Parathyroid adenoma (tissue), 2 donors: ENCODE measurements at regions not wholly inside any gene's neighbourhood (a gene's known extent, or its start where the extent isn't known, plus 50 kb on each side); places are given as distances from the start of the nearest gene placed in this dataset.

ENCODE experiments used
- H2AFZ ChIP-seq: fragments of 300-600 bp; sonication (generic); one replicate; pipeline ENCODE4 v1.7.0; 2017; ENCODE audit warnings: antibody characterized with exemption, mild to moderate bottlenecking
- H3K27ac ChIP-seq: fragments of 300-600 bp; sonication (generic); one replicate; pipeline ENCODE4 v1.7.0; 2017
- H3K27me3 ChIP-seq: fragments of 300-600 bp; sonication (generic); one replicate; pipeline ENCODE4 v1.7.0; 2017; ENCODE audit warnings: low read length; ENCODE audit not compliant: control insufficient read depth, insufficient read depth
- H3K36me3 ChIP-seq: fragments of 300-600 bp; sonication (generic); one replicate; pipeline ENCODE4 v1.7.0; 2017; ENCODE audit warnings: low read length; ENCODE audit not compliant: control insufficient read depth, insufficient read depth
- H3K4me1 ChIP-seq: fragments of 300-600 bp; sonication (generic); one replicate; pipeline ENCODE4 v1.7.0; 2017; ENCODE audit warnings: control low read depth
- H3K4me2 ChIP-seq: fragments of 300-600 bp; sonication (generic); one replicate; pipeline ENCODE4 v1.7.0; 2017; ENCODE audit warnings: low read length
- H3K4me3 ChIP-seq: fragments of 300-600 bp; sonication (generic); one replicate; pipeline ENCODE4 v1.7.0; 2017; ENCODE audit warnings: low read depth, low read length
- H3K79me2 ChIP-seq: fragments of 300-600 bp; sonication (generic); one replicate; pipeline ENCODE4 v1.7.0; 2017; ENCODE audit warnings: control low read depth
- H3K9ac ChIP-seq: fragments of 300-600 bp; sonication (generic); one replicate; pipeline ENCODE4 v1.7.0; 2017; ENCODE audit warnings: mild to moderate bottlenecking
- H3K9me3 ChIP-seq: fragments of 300-600 bp; sonication (generic); one replicate; pipeline ENCODE4 v1.7.0; 2017; ENCODE audit warnings: low read length; ENCODE audit not compliant: control insufficient read depth
- CTCF ChIP-seq: fragments of 300-600 bp; sonication (generic); IDR thresholded peaks from one replicate; pipeline ENCODE4 v1.7.0; 2017; ENCODE audit warnings: antibody characterized with exemption, mild to moderate bottlenecking
- donor health status: primary hyperparathyroidism.

GRCh38 chr17:79338152-79338551 is 263.5 kb downstream of the ENGASE start:
- Histone ChIP-seq H3K27me3 (no peaks in the 10 kb centered on the region), H3K27ac (no peak overlapping the region), H3K9ac (no peak overlapping the region), H3K9me3 (no peaks in the 10 kb centered on the region), H3K4me1 (no peaks in the 10 kb centered on the region), H3K4me2 (no peak overlapping the region), H3K4me3 (no peak overlapping the region), H3K79me2 (no peaks in the 10 kb centered on the region), H3K36me3 (no peaks in the 10 kb centered on the region), H2AFZ (no peak overlapping the region)
- no peak for TF ChIP-seq CTCF

GRCh38 chr17:79337053-79337452 is 262.4 kb downstream of the ENGASE start:
- H3K27me3 ChIP-seq: no peaks in the 10 kb centered on the region
- TF ChIP-seq CTCF: no peak
- no peak overlapping the region for H3K9ac ChIP-seq
- no peaks in the 10 kb centered on the region for H3K9me3 ChIP-seq
- no peak overlapping the region for H3K4me3 ChIP-seq
- no peak overlapping the region for H3K4me2 ChIP-seq
- H3K79me2 ChIP-seq: no peaks in the 10 kb centered on the region
- no peaks in the 10 kb centered on the region for H3K4me1 ChIP-seq
- H2AFZ ChIP-seq: no peak overlapping the region
- no peak overlapping the region for H3K27ac ChIP-seq
- no peaks in the 10 kb centered on the region for H3K36me3 ChIP-seq

DNA sequence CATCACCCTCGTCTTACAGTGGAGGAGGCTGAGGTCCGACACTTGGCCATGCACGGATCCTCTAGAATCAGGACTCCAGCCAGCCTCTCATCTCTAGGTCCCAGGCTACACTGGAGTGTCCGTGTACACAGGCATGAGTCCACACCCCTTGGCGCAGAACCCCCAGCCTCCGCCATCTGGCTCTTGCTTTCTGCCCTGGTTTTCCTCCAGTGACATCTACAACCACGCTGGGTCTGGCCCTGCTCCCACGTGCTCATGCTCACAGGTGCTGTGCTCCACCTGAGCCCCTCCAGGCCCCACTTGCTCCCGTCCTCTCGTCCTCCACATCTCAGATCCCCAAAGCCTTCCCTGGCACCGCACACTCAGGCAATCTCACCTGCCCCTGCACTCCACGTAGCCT is 260.8 kb downstream of the ENGASE start:
- no peak overlapping the region for H3K4me2 ChIP-seq
- H3K4me3 ChIP-seq: no peak overlapping the region
- no peak overlapping the region for H2AFZ ChIP-seq
- no peak for TF ChIP-seq CTCF
- H3K27ac ChIP-seq: no peak overlapping the region
- no peaks in the 10 kb centered on the region for H3K36me3 ChIP-seq
- H3K4me1 ChIP-seq: no peaks in the 10 kb centered on the region
- no peaks in the 10 kb centered on the region for H3K9me3 ChIP-seq
- H3K9ac ChIP-seq: no peak overlapping the region
- no peaks in the 10 kb centered on the region for H3K27me3 ChIP-seq
- H3K79me2 ChIP-seq: no peaks in the 10 kb centered on the region

DNA sequence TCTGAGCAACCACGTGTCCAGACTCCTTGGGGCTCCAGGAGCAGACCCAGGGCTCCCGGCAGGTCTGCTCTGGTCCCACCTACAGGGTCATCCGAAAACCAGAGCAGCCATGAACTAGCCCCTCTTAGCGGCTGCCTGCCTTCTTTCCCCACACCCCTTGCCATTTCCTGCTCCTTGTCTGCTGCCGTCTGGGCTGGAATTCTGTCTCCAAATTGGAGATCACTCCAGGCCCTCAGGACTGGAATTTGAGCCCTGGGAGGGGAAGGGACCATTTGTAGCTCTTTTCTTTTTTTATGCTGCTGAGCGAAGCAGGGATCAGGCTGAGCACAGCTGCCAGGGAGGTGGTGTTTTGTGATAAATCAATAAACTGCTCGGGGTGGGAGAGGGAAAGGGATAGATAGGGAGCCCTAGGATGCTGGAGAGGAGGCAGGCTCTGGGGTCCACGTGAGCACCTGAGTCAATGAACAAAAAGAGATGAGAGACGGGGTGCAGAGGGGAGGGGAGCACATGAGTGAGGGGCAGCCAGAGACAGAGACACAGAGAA is 257.5 kb downstream of the ENGASE start:
- no peaks in the 10 kb centered on the region for H3K27me3 ChIP-seq
- H3K9ac ChIP-seq: no peak overlapping the region

More for the DNA sequence above, 257.5 kb downstream of the ENGASE start:
- no peaks in the 10 kb centered on the region for H3K36me3 ChIP-seq
- H3K4me3 ChIP-seq: no peak overlapping the region
- no peaks in the 10 kb centered on the region for H3K79me2 ChIP-seq
- no peak overlapping the region for H2AFZ ChIP-seq
- no peak overlapping the region for H3K27ac ChIP-seq
- no peak for TF ChIP-seq CTCF
- no peaks in the 10 kb centered on the region for H3K4me1 ChIP-seq
- no peak overlapping the region for H3K4me2 ChIP-seq
- H3K9me3 ChIP-seq: no peaks in the 10 kb centered on the region
